ENCODE measurements at regions not wholly inside any gene's neighbourhood (a gene's known extent, or its start where the extent isn't known, plus 50 kb on each side); places are given as distances from the start of the nearest gene placed in this dataset.

DNA sequence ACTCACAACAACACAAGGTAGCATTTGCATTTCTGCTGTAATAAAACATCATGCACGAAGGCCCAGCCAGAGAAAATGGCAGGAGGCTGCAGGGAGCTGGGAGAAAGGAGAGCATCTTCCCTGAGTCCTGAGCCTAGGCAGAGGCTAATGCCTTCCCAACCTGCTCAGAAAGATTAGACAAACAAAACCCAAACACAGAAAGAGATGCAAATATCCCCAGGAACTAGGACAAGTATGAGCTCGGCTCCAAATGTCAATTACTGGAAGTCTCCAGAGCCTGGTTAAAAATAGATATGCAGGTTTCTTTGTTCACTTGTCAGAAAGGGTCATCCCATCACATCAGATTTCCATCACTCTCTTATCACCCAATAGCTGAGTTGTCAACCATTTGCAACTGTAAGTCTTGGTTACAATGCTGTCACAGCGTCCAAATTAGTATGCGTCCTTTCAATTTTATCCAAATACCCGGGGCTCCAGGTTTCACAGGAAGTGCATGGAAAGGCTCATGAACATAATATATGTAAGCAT is 316.5 kb upstream of the CELF2 start:
- WGBS, 2 donors, result 68 to 76% methylated on average over 5 of the region's 5 CpGs

GRCh38 chr10:10702211-10702610 is 315.5 kb upstream of the CELF2 start:
- FAIRE-seq, result no peak
- intact Hi-C loops (cut with DNase I), result no loop called here

More for the DNA sequence above, 316.5 kb upstream of the CELF2 start:
- no peaks in the 10 kb centered on the region for H3K36me3 ChIP-seq
- no peaks in the 10 kb centered on the region for H3K27me3 ChIP-seq
- TF ChIP-seq, protein P1, sequence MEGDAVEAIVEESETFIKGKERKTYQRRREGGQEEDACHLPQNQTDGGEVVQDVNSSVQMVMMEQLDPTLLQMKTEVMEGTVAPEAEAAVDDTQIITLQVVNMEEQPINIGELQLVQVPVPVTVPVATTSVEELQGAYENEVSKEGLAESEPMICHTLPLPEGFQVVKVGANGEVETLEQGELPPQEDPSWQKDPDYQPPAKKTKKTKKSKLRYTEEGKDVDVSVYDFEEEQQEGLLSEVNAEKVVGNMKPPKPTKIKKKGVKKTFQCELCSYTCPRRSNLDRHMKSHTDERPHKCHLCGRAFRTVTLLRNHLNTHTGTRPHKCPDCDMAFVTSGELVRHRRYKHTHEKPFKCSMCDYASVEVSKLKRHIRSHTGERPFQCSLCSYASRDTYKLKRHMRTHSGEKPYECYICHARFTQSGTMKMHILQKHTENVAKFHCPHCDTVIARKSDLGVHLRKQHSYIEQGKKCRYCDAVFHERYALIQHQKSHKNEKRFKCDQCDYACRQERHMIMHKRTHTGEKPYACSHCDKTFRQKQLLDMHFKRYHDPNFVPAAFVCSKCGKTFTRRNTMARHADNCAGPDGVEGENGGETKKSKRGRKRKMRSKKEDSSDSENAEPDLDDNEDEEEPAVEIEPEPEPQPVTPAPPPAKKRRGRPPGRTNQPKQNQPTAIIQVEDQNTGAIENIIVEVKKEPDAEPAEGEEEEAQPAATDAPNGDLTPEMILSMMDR (IDR thresholded peaks at IDR 0.05), result no peak
- DNase-seq, result no peak
- no peaks in the 10 kb centered on the region for H3K9me3 ChIP-seq
- intact Hi-C loops (cut with DNase I), result no loop called here
- ATAC-seq, result no peak
- H3K27ac ChIP-seq, result no peak overlapping the region
- H3K4me1 ChIP-seq, result no peaks in the 10 kb centered on the region
- FAIRE-seq, result no peak
- no peak overlapping the region for H3K4me3 ChIP-seq

GRCh38 chr10:10703382-10703781 is 314.3 kb upstream of the CELF2 start:
- WGBS, 2 donors, result 55 to 74% methylated on average over 2 of the region's 2 CpGs
- ATAC-seq, result no peak

More at GRCh38 chr10:10702211-10702610, 315.5 kb upstream of the CELF2 start:
- Histone ChIP-seq H3K4me1 (no peaks in the 10 kb centered on the region), H3K36me3 (no peaks in the 10 kb centered on the region), H3K9me3 (no peaks in the 10 kb centered on the region), H3K27me3 (no peaks in the 10 kb centered on the region), H3K4me3 (no peak overlapping the region), H3K27ac (no peak overlapping the region)
- ATAC-seq (no peak), DNase-seq (no peak)
- WGBS, 2 donors, result 6 to 14% methylated on average over 1 of the region's 1 CpG
- TF ChIP-seq, protein P1 (IDR thresholded peaks at IDR 0.05), result no peak

DNA sequence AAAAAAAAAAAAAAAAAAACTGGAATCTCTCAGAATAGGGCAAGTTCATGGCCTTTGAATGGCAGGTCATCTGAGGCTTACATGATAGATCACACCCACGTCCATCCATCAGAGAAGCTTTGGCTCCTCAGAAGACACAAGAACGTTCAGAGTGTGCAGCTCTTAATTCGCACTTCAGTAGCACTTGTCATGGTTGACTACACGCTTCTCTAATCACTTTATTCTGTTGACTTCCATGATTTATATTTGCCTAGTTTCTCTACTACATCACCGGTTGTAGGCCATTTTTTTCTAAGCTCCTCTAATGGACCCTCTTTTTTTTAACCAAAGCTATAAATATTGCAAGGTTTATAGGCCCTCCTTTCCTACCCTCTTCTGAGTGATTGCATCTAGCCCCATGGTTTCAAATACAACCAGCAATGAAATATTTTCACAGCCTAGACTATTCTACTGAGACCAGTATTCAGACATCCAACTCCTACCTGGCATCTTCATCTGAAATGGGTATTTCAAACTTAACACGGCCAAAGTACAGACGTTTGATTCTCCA is 305.4 kb upstream of the CELF2 start:
- no peaks in the 10 kb centered on the region for H3K9me3 ChIP-seq
- DNase-seq (no peak), FAIRE-seq (no peak), ATAC-seq (no peak)
- H3K27ac ChIP-seq, result no peak overlapping the region
- H3K27me3 ChIP-seq, result no peaks in the 10 kb centered on the region
- intact Hi-C loops (cut with DNase I), result no loop called here
- TF ChIP-seq, protein P1 (IDR thresholded peaks at IDR 0.05), result no peak
- no peaks in the 10 kb centered on the region for H3K4me1 ChIP-seq
- H3K4me3 ChIP-seq, result no peak overlapping the region
- no peaks in the 10 kb centered on the region for H3K36me3 ChIP-seq
- WGBS, 2 donors, result 63 to 74% methylated on average over 7 of the region's 7 CpGs

More at GRCh38 chr10:10703382-10703781, 314.3 kb upstream of the CELF2 start:
- no peak overlapping the region for H3K27ac ChIP-seq
- H3K4me3 ChIP-seq, result no peak overlapping the region
- DNase-seq (no peak), FAIRE-seq (no peak)
- no peaks in the 10 kb centered on the region for H3K4me1 ChIP-seq
- H3K27me3 ChIP-seq, result no peaks in the 10 kb centered on the region
- TF ChIP-seq, protein P1 (IDR thresholded peaks at IDR 0.05), result no peak
- H3K36me3 ChIP-seq, result no peaks in the 10 kb centered on the region
- no peaks in the 10 kb centered on the region for H3K9me3 ChIP-seq
- intact Hi-C loops (cut with DNase I), result no loop called here

DNA sequence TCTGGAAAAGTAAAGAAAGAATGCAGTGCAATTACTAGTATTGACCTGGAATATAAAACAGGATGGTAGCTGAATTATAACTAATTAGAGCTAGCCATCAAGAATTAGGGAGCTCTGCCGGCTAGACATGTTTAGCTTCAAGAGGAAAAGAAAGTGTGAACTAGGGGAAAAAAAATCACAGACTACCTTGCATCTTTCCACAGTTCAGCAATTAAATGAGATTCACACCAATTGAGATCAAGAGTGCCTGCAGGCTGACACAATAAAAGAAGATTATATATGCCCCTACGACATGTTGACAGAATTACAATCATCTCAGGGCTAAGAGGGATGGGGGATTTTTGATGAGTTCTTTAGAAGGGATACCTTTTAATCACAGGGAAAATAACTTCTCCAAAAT is 303.3 kb upstream of the CELF2 start:
- Histone ChIP-seq H3K4me1 (no peaks in the 10 kb centered on the region), H3K9me3 (no peaks in the 10 kb centered on the region), H3K27me3 (no peaks in the 10 kb centered on the region), H3K4me3 (no peak overlapping the region), H3K27ac (no peak overlapping the region), H3K36me3 (no peaks in the 10 kb centered on the region)
- intact Hi-C loops (cut with DNase I), result no loop called here
- 60 to 80% methylated on average over 2 of the region's 2 CpGs for WGBS, 2 donors
- TF ChIP-seq, protein P1 (IDR thresholded peaks at IDR 0.05), result no peak
- FAIRE-seq, result no peak
- no peak for DNase-seq
- no peak for ATAC-seq
